ENCODE measurements at regions not wholly inside any gene's neighbourhood (a gene's known extent, or its start where the extent isn't known, plus 50 kb on each side); places are given as distances from the start of the nearest gene placed in this dataset.

DNA sequence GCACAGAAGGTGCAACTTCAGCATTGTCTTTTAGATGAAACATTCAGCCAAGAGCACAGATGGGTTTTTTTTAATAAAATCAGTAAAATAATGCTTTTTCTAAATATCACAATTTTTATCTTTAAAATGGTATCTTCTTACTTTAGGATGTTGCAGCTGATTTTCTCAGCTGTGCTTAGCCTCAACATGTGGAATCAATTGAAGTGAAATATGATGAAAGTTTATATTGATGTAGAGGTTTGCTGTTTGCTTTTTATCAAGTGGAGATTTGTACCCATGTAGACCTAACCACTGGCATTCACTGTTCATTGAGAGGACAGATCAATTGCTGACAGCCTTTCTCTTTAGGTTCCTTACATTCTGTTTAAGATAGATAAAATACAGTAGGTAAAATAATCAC lies 107.8 kb downstream of the CYB561 start:
- DNase-seq (ENCODE audit: low read depth in 2 of 2) = peak in 1 of 2 experiments; percentile 11

DNA sequence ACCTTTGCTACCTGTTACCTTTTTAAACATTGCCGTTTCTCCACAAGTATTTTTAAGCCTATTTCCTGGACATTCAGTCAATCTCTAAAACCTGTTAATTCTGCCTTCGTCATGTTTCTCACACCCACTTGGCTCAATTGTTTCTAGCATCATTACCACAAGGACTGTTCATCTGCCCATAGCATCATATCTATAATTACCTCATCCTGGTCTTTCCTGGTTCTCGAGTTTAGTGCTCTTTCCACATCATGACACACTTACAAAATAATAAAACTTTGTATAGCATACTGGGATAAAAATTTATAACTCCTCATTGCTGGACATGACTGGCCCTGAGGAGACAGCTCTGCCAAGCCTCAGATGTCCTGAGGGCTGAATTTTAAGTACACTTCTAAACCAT lies 104.8 kb downstream of the CYB561 start:
- DNase-seq (ENCODE audit: low read depth in 2 of 2) = no peak

DNA sequence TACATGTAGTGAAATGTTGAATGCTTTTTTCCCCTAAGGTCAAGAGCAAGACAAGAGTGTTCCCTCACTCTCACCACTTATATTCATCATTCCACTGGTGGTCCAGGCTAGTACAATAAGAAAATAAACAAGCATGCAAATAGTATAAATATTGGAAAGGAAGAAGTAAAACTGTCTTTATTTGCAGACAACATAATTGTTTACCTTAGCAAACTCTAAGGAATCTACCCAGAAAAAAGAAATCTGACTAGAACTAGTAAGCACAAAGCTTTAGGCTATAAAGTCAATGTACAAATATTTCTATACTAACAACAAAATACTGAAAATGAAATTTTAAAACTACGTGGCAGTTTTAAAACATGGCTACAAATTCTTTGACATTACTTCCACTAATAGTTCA lies 101.7 kb downstream of the CYB561 start:
- no peak for DNase-seq (ENCODE audit: low read depth in 2 of 2)

DNA sequence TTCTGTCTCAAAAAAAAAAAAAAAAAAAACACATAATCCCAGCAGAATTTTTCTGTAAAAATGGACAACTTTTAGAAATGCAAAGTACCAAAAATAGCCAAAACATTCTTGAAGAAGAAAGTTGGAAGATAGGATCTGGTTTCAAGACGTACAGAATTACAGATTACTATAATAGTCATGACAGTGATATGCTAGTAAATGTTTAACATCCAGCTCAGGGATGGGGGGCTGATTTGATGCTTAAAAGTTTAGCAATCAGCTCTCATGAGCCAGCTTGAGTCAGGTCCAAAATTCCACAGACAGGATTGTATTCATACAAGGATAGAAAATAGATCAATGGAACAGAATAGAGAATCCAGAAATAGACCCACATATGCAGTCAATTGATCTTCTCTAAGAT lies 100.5 kb downstream of the CYB561 start:
- peak; percentile 82 to 86 for DNase-seq (ENCODE audit: low read depth in 2 of 2)

DNA sequence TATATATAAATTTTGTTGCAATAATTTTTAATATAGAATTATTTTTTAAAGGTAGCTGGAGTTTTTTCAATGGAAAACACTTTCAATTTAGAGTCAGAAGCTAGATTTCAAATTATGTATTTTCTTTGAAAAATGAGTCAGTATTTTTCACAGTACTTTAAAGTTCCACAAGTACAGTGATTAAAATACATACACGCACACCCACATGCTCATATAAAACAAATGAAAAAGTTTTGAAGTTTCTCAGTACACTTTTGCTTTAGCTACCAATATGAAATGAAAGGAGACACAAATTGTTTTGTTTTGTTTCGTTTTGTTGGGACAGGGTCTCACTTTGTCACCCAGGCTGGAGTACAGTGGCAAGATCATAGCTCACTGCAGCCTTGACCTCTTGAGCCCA lies 98.6 kb downstream of the CYB561 start:
- DNase-seq (ENCODE audit: low read depth in 2 of 2) = no peak

DNA sequence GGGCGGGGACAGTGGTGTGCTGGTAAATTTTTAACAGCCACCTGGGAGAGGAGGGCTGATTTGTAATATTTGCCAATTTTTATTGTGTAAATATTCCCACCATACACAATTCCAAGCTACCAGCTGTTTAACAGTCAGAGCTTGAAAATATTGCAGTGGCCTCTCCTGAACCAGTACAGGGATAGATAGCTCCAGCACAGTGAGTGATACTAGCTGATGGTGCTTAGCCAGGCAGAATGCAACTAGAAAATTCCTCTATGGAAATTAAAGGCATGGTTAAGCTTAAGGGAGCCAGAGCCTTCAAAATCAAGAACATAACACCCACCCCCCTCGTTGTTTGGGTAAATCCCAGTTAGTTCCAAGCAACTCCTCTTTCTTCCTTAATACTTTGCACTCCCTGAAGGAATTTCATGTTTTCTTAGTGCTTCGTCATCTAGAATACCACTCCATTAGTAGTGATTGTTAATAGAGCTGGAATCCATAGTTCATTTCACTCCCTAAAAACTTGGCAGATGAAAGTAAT lies 96.6 kb downstream of the CYB561 start:
- DNase-seq (ENCODE audit: low read depth in 2 of 2) = peak; percentile 67 to 73

DNA sequence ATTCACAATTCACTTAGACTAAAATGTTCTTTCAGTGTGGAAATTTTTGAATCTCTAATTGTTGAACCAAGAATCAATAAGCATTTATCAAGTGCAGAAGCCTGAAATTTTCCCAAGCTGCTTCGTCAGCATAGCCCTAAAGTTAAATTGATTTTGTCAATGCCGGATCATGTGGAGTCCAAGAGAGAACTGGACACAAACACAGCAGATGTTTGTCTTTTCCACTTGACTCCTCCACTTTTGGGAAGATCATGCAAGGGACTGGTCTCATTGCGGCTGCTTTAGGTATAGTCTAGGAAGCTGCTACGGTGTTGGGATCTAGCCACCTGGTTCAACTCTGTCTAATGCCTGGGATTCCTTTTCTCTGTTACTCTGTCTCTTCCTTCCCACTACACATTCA lies 95.7 kb downstream of the CYB561 start:
- no peak for DNase-seq (ENCODE audit: low read depth in 2 of 2)

DNA sequence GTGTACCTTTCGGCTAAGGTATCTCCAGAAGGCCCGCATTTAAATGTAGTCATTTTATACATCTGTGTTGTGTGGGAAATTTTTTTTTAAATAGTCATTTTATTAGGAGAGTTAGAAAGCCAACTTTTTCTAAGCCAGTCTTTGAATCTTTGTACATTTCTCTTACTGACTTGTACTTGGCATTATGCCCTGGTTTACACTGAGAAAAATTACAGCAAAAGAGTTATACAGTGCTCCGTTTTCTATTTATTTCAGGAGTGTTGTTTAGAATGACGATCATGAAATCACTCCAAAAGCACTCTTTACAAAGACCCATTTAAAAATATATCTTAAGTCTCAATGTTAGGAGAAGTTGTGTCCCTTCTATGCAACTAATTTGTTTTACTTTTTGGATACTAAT lies 91.8 kb downstream of the CYB561 start:
- DNase-seq (ENCODE audit: low read depth in 2 of 2) = no peak

DNA sequence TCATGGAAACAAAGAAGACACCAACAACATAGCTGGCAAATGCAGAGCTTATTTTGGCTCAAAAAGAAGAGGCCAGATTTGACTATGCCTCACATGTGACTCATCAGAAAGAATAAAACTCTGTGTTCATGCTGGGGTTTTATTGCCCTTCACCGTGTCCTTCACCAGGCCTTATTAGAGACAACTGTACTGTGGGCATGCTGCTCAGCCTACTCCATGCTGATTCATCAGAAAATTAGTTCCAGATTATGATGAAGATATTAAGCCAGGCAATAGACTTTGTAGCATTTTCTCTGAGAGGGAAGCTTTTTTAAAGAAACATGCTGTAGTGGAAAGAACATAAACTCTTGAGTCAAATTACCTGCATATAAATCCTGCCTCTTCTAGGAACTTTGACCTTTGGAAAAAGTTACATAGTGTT lies 89.8 kb downstream of the CYB561 start:
- peak; percentile 90 to 91 for DNase-seq (ENCODE audit: low read depth in 2 of 2)

DNA sequence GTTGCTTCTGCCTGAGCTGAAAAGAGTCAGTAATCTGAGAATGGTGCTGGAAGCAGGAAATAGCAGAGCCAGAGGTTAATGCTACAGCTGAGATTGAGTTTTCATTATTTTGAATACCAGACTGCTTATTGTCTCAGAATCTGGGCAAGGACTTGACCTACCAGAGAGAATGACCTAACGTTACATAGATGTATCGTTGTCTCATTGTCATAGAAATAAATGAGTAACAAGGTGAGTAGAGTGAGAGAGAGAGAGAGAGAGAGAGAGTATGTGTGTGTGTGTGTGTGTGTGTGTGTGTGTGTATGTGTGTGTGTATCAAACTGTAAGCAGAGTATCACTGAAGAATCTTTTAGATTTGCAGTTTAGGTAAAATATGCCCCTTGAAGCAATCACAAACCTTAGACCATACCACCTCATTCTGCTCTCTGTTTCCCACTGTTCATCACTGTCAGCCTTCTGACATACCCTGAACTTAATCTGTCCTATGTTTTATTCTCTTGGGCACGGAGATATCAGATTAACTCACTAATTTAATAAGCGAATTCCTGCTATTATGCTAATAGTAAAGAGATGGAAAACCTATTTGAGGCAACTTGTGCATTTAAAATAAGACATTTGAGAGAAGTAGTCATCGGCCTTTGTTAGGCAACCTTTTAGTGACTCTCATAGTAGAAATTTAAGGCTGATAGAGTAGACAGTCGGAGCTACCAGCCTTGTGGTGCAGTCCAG lies 87.8 kb downstream of the CYB561 start:
- peak; percentile 73 to 76 for DNase-seq (ENCODE audit: low read depth in 2 of 2)

DNA sequence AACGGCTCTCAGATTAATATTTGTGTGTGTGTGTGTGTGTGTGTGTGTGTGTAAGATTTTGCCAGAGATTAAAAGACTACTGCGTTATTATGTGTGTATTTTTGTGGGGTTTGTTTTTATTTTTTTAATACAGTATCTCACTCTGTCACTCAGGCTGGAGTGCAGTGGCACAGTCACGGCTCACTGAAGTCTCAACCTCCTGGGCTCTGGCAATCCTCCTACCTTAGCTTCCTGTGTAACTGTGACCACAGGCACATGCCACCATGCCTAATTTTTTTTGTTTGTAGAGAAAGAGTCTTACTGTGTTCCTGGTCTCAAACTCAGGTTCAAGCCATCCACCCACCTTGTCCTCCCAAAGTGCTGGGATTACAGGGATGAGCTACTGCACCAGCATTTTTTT lies 87.2 kb downstream of the CYB561 start:
- no peak for DNase-seq (ENCODE audit: low read depth in 2 of 2)

DNA sequence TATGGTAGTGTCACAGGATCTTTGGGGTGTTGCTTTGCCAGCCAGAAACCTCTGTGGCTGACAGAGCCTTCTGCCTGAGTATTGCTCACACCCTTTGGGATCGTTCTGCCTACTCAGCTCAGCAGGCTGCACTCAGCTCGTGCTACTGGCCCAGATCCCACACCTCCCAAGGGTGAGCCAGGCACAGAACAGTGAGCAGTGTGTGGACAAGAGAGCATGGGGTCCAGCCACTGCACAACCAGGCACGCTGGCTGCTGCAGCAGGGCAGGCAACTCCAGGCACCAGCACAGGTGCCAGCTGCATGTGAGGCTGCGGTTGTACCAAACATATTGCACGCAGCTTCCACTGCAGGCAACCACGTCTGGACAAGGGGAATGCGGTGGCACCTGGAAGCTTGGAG lies 84.9 kb downstream of the CYB561 start:
- no peak for DNase-seq (ENCODE audit: low read depth in 2 of 2)

DNA sequence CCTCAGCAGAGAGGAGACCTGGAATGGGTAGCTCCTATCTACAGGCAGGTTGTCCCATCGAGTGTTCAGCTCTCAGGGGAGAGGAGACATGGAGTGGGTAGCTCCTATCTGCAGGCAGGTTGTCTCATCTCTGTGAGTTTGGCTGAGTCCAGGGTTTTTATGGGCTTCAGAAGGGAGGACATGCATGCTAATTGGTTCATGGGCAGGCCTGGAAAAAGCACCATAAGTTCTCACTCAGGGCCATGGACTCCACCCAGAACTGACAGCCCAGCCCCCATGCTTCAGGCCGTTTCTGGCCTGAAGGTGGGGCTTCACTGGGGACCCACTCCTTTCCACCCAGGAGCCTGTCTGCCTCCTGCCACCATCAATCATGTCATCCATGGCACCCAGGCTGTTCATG lies 84.0 kb downstream of the CYB561 start:
- DNase-seq (ENCODE audit: low read depth in 2 of 2) = no peak

DNA sequence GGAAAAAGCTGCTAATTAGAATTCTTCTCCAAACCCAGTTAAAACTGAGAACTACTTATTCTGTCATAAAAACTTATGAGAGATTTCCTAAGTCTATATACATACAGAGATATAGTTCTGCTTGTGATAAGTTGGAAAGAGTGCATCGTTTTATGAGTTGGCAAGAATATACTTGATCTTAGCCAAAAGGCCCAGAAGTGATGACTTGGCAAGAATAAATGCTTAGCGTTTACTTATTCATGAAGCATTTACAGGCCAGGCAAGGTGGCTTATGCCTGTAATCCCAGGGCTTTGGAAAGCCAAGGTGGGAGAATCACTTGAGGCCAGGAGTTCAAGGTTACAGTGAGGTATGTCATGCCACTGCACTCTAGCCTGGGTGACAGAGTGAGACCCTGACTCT lies 81.7 kb downstream of the CYB561 start:
- no peak for DNase-seq (ENCODE audit: low read depth in 2 of 2)

DNA sequence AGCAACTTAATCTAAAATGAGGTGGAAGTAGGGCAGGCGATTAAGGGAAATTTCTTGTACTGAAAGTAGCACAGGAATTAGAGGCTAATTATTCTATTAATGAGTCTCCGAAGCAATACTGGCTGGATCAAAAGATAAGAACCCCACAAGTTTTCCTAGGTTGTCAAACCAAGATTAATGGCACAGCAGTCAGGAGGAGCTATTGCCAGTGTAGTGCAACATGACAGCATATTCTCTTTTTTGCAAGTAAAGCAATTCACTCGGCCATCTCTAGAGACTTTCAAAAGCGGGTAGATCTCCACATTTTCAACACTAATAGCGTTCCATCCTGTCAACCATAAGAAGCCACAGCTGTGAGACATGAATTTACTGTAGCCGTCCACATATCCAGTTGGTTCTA lies 81.2 kb downstream of the CYB561 start:
- no peak for DNase-seq (ENCODE audit: low read depth in 2 of 2)

DNA sequence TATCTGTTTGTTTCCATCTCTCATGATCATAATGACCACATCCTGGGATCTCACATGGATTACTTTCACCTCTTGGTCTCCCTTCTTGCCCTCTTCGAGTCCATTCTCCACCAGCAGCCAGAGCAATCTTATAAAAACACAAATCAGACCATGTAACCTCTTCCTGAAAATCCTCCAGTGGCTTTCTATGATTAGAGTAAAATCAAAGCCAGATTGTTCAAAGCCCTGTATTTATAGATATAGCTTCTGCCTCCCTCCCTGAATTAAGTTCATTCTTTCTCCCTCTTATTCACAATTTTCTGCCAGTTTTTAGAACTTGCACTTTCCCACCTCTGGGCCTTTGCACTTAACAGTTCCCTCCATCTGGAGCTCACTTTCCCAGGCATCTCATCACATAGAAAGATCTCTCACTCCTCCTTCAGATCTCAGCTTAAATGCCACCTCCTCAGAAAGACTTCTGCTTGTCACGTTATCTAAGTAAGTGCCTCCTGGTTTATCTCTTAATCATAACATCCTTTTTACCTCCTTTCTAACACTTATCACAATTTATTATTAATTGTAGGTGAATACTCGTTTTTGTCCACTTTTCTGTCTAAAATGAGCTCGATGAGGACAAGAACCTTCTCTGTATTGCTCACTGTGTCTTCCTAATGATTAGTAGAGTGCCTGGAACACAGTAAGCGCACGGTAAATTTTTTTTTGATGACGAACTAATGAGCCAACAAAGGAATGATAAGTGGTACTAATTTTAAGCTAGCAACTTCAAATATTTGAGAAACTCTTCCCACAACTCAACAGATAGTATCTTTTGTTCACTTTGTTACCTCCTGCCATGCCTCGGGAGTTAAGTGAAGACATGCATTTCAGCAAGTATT lies 80.5 kb downstream of the CYB561 start:
- DNase-seq (ENCODE audit: low read depth in 2 of 2) = peak in 1 of 2 experiments; percentile 64

DNA sequence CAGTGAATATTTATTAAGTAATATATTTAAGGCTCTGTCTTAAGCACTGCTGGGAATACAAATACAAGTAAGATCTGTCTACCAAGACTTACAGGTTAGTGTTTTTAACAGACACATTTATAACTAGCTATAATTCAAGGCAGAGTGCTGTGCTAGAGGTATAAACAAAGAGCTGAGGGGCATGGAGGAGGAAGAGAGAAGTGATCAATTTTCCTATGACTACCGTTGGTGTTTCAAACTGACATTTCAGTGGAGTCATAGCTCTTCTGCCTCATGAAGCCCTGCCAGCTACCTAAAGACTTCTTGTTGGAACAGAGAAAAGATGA lies 79.9 kb downstream of the CYB561 start:
- DNase-seq (ENCODE audit: low read depth in 2 of 2) = no peak

DNA sequence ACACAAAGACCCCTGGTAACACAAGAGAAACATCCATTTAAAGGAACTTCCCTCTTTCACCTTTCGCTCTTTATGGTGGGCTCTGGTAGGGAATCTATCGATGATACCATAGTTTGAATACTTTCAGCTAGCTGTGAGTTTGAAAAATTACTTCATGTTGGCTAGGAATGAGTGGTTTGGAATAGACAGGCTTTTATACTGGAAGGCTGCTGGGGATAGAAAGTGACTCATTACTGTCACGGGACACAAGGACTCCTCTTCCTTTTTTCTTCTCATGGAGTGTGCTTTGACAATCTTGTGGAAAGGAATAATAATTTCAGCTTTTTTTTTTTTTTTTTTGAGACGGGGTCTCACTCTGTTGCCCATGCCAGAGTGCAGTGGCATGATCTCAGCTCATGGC lies 76.9 kb downstream of the CYB561 start:
- DNase-seq (ENCODE audit: low read depth in 2 of 2) = no peak

DNA sequence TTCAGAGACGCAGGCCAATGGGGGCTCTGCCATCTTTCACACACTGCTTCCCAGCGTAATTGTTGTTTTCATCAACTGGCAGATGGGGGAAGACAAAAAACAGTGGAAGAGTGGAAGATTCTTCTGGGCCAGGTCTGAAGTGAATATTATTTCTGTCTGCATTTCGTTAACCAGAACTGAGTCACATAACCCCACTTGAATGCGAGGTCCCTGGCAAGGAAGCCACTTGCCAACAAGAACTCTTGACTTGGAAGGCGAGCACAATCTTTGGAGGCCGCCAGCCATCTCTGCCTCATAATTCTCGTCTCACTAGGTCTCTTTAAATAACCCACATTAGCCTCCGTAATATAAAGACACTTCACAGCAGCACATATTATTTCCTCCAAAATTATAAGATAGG lies 75.4 kb downstream of the CYB561 start:
- no peak for DNase-seq (ENCODE audit: low read depth in 2 of 2)

DNA sequence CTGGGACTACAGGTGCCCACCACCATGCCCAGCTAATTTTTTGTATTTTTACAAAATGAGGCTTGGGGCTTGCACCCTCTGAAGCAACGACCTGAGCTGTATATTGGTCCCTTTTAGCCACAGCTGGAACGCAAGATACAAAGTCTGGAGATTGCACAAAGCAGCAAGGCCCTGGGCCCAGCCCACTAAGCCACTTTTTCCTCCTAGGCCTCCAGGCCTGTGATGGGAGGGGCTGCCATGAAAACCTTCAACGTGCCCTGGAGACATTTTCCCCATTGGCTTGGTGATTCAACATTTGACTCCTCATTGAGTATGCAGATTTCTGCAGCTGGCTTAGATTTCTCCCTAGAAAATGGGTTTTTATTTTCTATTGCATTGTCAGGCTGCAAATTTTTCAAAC lies 69.2 kb downstream of the CYB561 start:
- DNase-seq (ENCODE audit: low read depth in 2 of 2) = no peak

DNA sequence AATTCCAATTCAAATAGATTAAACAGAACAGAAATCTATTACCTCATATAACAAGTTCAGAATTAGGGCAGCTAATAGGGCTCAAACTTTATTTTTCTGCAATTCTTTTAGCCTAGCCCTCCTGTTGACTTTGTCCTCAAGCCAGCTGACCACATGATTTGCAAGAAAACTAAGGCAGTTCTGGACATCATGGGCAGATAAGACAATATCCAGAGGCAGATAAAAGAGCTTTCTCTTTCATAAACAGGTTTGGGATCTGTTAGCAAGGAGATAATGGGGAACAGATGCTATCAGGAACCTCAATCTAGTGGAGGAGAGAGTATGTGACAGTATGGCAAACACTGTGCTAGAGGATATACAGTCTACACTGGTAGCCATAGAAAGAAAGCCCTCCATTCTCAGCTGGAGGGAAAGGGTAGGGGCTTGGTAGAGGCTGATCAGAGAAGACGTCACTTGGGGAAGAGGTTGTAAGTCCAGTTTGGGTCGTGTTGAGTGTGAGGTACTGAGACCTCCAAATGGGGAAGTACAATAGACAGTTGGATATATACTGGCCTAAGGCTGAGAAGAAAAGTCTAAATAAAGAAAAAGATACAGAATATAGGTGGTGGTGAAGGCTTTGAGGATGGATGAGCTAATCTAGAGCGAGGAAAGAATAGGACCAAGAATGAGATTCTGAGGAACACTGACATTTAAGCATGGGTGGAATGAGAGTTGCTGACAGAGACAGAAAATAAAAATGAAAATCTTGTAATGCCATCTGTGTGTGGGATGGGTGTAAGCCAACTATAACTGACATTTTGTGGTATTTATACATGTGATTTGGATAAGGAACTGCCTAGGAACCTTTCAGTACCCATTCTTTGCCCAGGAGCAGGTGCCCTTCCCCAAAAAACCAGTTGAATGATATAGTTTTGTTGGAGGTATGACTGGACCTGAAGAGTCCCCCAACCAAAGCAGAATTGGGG lies 67.4 kb downstream of the CYB561 start:
- DNase-seq (ENCODE audit: low read depth in 2 of 2) = no peak

DNA sequence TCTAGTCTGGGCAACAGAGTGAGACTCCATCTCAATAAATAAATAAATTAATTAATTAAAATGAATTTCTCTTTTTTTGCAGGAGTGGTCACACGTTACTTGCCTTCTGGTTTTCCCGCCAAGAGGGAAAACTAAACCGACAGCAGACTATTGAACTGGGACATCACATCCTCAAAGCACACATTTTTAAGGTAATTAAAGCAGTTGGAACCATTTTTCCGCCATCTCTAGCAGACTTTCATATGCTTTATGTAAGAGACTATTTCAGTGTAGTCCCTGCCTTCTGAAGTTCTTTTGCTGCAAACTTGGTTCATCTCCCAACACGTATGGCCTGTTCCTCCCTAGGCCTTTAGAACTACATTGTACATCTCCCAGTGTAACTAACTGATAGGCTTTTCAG lies 66.5 kb downstream of the CYB561 start:
- DNase-seq (ENCODE audit: low read depth in 2 of 2) = no peak

Data from fibroblast of skin of left biceps (primary cell).